T follicular helper cell (primary cell): ENCODE measurements at regions not wholly inside any gene's neighbourhood (a gene's known extent, or its start where the extent isn't known, plus 50 kb on each side); places are given as distances from the start of the nearest gene placed in this dataset.
"Not testable (repeated sequence)": the region's sequence is repeated elsewhere in the genome, so short reads cannot be mapped to it uniquely, and the experiment has no call there.

Experiments
- DNase-seq: peaks from one replicate; pipeline ENCODE4 v3.0.0-alpha.2; 2020; ENCODE audit warnings: low read depth

DNA sequence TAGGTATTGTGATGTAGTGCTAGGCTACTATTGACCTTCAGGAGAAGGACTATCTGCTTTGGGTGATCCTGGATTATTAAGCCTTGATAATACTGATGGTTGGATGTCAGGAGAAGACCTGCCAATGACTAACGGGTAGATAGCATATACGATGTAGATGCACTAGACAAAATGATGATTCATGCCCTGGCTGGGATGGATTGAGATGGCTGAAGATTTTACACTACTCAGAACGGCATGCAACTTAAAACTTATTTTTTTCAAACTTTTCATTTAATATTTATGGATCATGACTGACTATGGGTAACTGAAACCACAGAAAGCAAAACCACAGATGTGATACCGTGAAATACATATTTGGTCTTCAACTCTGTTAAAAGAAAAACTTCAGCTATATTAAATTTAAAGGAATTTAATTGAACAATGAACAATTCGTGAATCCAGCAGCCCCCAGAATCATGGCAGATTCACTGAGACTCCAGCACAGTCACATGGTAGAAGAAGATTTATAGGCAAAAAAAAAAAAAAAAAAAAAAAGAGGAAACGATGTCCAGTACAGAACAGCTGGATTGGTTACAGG, 124.6 kb upstream of the CDK13 start:
- no peak for DNase-seq

DNA sequence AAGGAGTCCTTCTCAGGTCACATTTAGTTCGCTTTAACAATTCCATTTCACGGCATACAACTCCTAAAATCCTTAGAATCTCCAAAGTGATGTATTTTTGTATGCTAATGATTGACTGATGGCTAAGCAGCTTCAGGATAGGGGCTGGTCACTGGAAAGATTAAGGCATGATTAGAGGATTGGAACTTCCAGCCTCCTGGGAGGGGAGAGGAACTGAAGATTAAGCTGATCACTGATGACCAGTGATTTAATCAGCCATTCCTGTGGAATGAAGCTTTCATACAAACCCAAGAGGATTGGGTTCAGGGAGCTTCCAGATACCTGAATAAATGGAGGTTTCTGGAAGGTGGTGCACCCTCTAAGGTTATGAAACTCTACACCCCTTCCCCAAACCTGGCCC, 123.9 kb upstream of the CDK13 start:
- DNase-seq: no peak

GRCh38 chr7:39827571-39827970, 122.5 kb upstream of the CDK13 start:
- no peak for DNase-seq

- DNase-seq: no peak
Observed at GRCh38 chr7:39829028-39829427, 121.0 kb upstream of the CDK13 start.

GRCh38 chr7:39832519-39833085, 117.5 kb upstream of the CDK13 start:
- no peak for DNase-seq

DNA sequence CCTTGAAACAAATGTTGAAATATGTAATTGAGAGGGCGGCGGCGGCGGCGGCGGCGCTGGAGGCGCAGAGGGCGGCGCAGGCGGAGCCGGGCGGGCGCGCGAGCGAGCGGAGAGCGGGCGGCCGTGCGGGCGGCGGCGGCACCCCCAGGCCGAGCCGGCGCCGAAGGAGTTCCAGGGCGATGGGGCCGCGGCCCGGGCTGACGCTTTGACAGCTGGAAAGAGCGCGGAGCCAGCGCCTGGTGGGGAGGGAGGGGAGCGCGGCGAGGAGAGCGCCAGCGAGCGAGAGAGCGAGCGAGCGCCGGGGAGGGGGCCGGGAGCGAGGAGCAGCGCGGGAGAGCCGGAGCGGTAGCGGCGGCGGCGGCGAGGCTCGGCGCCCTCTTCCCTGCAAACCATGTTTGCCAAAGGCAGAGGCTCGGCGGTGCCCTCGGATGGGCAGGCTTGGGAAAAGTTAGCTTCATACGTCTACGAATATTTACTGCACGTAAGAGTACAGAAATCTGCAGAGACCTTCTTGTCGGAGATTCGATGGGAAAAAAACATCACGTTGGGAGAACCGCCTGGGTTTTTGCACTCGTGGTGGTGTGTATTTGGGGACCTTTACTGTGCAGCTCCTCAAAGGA, 116.8 kb upstream of the CDK13 start:
- peak; percentile 7 for DNase-seq

GRCh38 chr7:39833865-39834634, 116.0 kb upstream of the CDK13 start:
- DNase-seq: not testable (repeated sequence)

DNA sequence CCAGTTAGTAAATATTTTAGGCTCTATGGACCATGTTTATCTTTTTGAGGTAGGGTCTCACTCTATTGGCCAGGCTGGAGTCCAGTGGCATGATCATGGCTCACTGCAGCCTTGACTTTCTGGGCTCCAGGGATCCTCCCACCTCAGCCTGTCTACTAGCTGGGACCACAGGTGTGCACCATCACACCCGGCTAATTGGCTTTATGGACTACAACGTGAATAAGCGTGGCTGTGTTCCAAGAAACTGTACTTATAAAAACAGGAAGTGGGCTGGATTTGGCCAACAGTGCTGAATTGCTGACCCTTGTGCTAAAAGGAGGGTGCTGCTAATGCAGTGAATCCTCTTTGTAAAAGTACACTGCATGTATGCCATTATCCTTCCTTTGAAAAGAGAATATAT, 111.7 kb upstream of the CDK13 start:
- no peak for DNase-seq

- no peak for DNase-seq
Observed at GRCh38 chr7:39845006-39845405, 105.0 kb upstream of the CDK13 start.

DNA sequence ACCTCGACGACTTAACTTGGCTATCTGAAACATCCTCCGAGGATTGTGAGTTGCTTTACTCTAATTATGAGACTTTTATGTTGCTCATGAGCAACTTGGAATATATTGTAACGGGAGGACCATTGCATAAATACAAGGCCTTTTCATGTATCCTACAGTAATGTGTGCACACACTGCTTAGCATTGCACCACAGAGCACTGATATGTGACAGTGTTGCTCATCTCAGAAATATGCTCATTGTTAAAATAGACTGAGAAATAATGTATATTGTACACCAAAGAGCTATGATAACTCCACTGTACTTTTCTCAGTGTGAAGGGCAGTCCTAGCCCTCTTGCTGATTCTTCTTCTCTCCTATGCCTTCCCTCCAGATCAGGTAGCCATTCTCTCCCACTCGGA, 102.8 kb upstream of the CDK13 start:
- DNase-seq: no peak

GRCh38 chr7:39851466-39852045, 98.5 kb upstream of the CDK13 start:
- no peak for DNase-seq

- DNase-seq: not testable (repeated sequence)
Observed at GRCh38 chr7:39854616-39855324, 95.3 kb upstream of the CDK13 start.

GRCh38 chr7:39855325-39855674, 94.8 kb upstream of the CDK13 start:
- no peak for DNase-seq

GRCh38 chr7:39863675-39864322, 86.3 kb upstream of the CDK13 start:
- not testable (repeated sequence) for DNase-seq

DNA sequence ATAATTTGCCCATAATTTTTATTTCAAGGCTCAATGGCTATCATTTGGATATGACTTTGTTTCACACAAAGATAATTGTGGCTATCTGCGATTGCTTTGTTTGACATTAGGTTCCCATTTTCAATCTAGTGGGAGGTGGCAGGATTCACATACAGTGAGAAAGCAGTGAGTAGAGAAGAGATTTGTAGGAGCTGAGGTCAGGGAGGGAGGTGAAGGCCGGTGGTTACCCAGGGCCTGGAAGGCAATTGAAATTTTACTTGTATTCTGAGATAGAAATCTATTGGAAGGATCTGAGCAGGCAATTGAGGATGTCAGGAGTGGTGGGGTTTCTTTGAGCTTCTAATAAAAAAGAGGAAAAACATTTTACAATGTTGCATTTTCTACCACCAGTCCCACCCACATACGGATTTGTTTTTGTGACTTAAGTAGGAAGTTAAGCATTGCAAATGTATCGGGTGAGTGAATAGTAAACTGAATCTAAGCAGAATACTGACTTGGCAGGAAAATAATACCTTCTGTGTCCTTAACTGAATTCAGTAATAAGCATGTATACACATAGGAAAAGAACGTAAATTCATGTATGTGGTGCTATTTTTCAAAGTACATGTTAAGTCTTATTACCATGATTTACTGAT, 80.1 kb upstream of the CDK13 start:
- not testable (repeated sequence) for DNase-seq

DNA sequence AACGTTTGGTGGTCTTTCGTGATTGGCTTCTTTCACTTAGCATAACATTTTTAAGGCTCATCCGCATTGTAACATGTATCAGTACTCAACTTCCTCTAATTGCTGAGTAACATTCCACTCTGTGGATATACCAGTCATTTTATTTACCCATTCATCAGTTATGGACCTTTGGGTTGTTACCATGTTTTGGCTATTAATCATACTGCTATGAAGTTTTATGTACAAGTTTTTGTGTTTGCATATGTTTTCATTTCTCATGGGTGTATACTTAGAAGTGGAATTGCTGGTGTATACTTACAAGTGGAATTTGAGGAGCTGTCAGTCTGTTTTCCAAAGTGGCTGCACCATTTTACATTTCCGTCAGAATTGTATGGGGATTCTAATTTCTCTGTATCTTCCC, 78.4 kb upstream of the CDK13 start:
- not testable (repeated sequence) for DNase-seq

DNA sequence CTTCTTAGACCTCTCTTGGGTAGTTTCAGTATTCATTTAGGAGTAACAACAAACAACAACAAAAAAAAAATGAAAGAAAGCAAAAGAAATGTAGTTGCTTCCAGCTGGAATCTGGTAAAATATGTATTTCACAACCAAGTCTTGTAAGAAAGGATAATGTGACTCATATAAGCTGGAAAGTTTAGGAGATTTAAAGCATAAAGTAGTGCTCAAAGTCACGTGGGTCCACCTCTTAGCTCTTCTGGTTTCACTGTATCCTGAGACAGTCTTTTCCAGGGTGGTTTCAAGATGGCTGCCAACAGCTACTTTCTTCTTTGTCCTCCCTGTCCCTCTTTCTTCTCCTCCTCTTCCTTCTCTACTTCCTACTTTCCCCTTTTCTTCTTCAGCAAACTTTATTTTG, 69.5 kb upstream of the CDK13 start:
- no peak for DNase-seq

- DNase-seq: no peak
Observed at GRCh38 chr7:39882148-39882784, 67.8 kb upstream of the CDK13 start.

- DNase-seq: no peak
Observed at GRCh38 chr7:39883812-39884390, 66.2 kb upstream of the CDK13 start.

DNA sequence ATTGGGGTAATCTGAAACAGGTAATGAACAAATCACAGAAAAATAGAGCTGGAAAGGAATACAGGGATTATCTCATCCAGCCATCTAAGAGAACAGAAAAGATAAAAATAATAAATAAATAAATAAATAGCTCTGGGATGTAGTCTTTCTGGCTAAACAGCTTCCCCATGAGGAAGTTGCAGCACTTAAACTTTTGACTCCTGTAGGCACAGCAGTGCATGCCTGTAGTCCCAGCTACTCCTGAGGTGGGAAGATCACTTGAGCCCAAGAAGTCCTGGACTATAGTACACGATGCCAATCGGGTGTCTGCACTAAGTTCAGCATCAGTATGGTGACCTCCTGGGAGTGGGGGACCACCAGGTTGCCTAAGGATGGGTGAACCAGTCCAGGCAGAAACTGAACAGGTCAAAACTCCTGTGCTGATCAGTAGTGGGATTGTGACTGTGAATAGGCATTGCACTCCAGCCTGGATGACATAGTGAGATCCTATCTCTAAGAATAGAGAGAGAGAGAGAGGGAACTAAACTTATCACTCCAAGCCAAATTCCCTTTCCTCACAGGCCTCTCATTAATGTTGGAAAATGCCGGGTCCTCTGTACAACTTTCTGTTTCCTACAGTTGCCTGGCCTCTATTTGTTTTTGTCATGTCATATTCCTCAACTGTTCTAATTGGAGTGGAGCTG, 61.7 kb upstream of the CDK13 start:
- no peak for DNase-seq
